ENCODE measurements at regions not wholly inside any gene's neighbourhood (a gene's known extent, or its start where the extent isn't known, plus 50 kb on each side); places are given as distances from the start of the nearest gene placed in this dataset.

- CTCF ChIA-PET: no interaction called here
- no peak for TF ChIP-seq SP1 (IDR thresholded peaks at IDR 0.05)
- no peak for TF ChIP-seq SUZ12 (IDR thresholded peaks at IDR 0.05)
- POLR2A ChIA-PET: no interaction called here
- no peak for DNase-seq (ENCODE audit: extremely low spot score)
These were observed 51.1 kb upstream of the NCOA1 start for GRCh38 chr2:24439971-24440340.

- TF ChIP-seq FOXA1 (IDR thresholded peaks at IDR 0.05): no peak
- TF ChIP-seq LEF1 (IDR thresholded peaks at IDR 0.05; ENCODE audit: borderline replicate concordance): no peak
- TF ChIP-seq FOXM1 (IDR thresholded peaks at IDR 0.05; ENCODE audit: borderline replicate concordance): no peak
- no peak for TF ChIP-seq SP1 (IDR thresholded peaks at IDR 0.05)
- POLR2A ChIA-PET: no interaction called here
- CTCF ChIA-PET: no interaction called here
- DNase-seq (ENCODE audit: extremely low spot score): no peak
These were observed 51.6 kb upstream of the NCOA1 start for GRCh38 chr2:24439280-24439970.

- POLR2A ChIA-PET: no interaction called here
- CTCF ChIA-PET: no interaction called here
- DNase-seq (ENCODE audit: extremely low spot score): no peak
- no peak for TF ChIP-seq L3MBTL2 (conservative IDR thresholded peaks at IDR 0.05)
- no peak for TF ChIP-seq HDGF (IDR thresholded peaks at IDR 0.05; ENCODE audit: borderline replicate concordance)
- TF ChIP-seq ZNF384 (IDR thresholded peaks at IDR 0.05): no peak
- TF ChIP-seq SP1 (IDR thresholded peaks at IDR 0.05): no peak
- no peak for TF ChIP-seq PKNOX1 (IDR thresholded peaks at IDR 0.05)
- no peak for TF ChIP-seq NFRKB (IDR thresholded peaks at IDR 0.05)
- TF ChIP-seq CTBP1 (IDR thresholded peaks at IDR 0.05; ENCODE audit: borderline replicate concordance): no peak
- no peak for TF ChIP-seq ARNT (IDR thresholded peaks at IDR 0.05)
- TF ChIP-seq BHLHE40 (IDR thresholded peaks at IDR 0.05; ENCODE audit: borderline replicate concordance): no peak
- no peak for TF ChIP-seq ELF4 (IDR thresholded peaks at IDR 0.05)
These were observed 52.9 kb upstream of the NCOA1 start for GRCh38 chr2:24438106-24438505.

GRCh38 chr2:24435391-24436316 is 55.4 kb upstream of the NCOA1 start:
- CTCF ChIA-PET: interaction anchor here (0.6 kb wide), 1 partner anchor 8 kb away, joined by 6 read pairs; no protein-coding TSS in a partner anchor
- POLR2A ChIA-PET: interaction anchor here (1.0 kb wide), 2 partner anchors 22 to 357 kb away, joined by 3 to 4 read pairs; partner anchors contain the start of genes CENPO and PTRHD1
- no peak for TF ChIP-seq TARDBP (IDR thresholded peaks at IDR 0.05)
- TF ChIP-seq CTBP1 (IDR thresholded peaks at IDR 0.05; ENCODE audit: borderline replicate concordance): no peak
- no peak for TF ChIP-seq ARNT (IDR thresholded peaks at IDR 0.05)
- no peak for TF ChIP-seq BHLHE40 (IDR thresholded peaks at IDR 0.05; ENCODE audit: borderline replicate concordance)
- TF ChIP-seq FOXM1 (IDR thresholded peaks at IDR 0.05; ENCODE audit: borderline replicate concordance): no peak
- TF ChIP-seq L3MBTL2 (conservative IDR thresholded peaks at IDR 0.05): no peak
- no peak for TF ChIP-seq FOXK2 (IDR thresholded peaks at IDR 0.05)
- TF ChIP-seq PKNOX1 (IDR thresholded peaks at IDR 0.05): no peak
- no peak for TF ChIP-seq NFRKB (IDR thresholded peaks at IDR 0.05)
- no peak for TF ChIP-seq HDGF (IDR thresholded peaks at IDR 0.05; ENCODE audit: borderline replicate concordance)
- TF ChIP-seq SUZ12 (IDR thresholded peaks at IDR 0.05): no peak
- DNase-seq (ENCODE audit: extremely low spot score): no peak

- POLR2A ChIA-PET: interaction anchor here (1.0 kb wide), 1 partner anchor 358 kb away, joined by 3 read pairs; the partner anchor contains the start of genes CENPO and PTRHD1
- CTCF ChIA-PET: no interaction called here
- no peak for TF ChIP-seq ELF4 (IDR thresholded peaks at IDR 0.05)
- TF ChIP-seq FOXA1 (IDR thresholded peaks at IDR 0.05): no peak
- TF ChIP-seq LEF1 (IDR thresholded peaks at IDR 0.05; ENCODE audit: borderline replicate concordance): no peak
- no peak for TF ChIP-seq ZNF384 (IDR thresholded peaks at IDR 0.05)
- TF ChIP-seq PKNOX1 (IDR thresholded peaks at IDR 0.05): no peak
- no peak for TF ChIP-seq SP1 (IDR thresholded peaks at IDR 0.05)
- no peak for TF ChIP-seq BHLHE40 (IDR thresholded peaks at IDR 0.05; ENCODE audit: borderline replicate concordance)
- no peak for TF ChIP-seq ARNT (IDR thresholded peaks at IDR 0.05)
- TF ChIP-seq SUZ12 (IDR thresholded peaks at IDR 0.05): no peak
- no peak for TF ChIP-seq L3MBTL2 (conservative IDR thresholded peaks at IDR 0.05)
- TF ChIP-seq FOXM1 (IDR thresholded peaks at IDR 0.05; ENCODE audit: borderline replicate concordance): no peak
- no peak for TF ChIP-seq HDGF (IDR thresholded peaks at IDR 0.05; ENCODE audit: borderline replicate concordance)
- no peak for TF ChIP-seq TARDBP (IDR thresholded peaks at IDR 0.05)
- no peak for TF ChIP-seq FOXK2 (IDR thresholded peaks at IDR 0.05)
- no peak for TF ChIP-seq NFRKB (IDR thresholded peaks at IDR 0.05)
- no peak for TF ChIP-seq CTBP1 (IDR thresholded peaks at IDR 0.05; ENCODE audit: borderline replicate concordance)
- DNase-seq (ENCODE audit: extremely low spot score): no peak
These were observed 56.5 kb upstream of the NCOA1 start for GRCh38 chr2:24434541-24434940.

- no peak for DNase-seq (ENCODE audit: extremely low spot score)
- TF ChIP-seq PKNOX1 (IDR thresholded peaks at IDR 0.05): no peak
- no peak for TF ChIP-seq FOXM1 (IDR thresholded peaks at IDR 0.05; ENCODE audit: borderline replicate concordance)
- no peak for TF ChIP-seq FOXK2 (IDR thresholded peaks at IDR 0.05)
- TF ChIP-seq SP1 (IDR thresholded peaks at IDR 0.05): no peak
- TF ChIP-seq ZNF384 (IDR thresholded peaks at IDR 0.05): no peak
- POLR2A ChIA-PET: no interaction called here
- CTCF ChIA-PET: interaction anchor here (1.5 kb wide), 1 partner anchor 11 kb away, joined by 5 read pairs; no protein-coding TSS in a partner anchor
These were observed 58.3 kb upstream of the NCOA1 start for GRCh38 chr2:24432735-24433134.

Measured in HEK293T (cell line).